ENCODE measurements at regions not wholly inside any gene's neighbourhood (a gene's known extent, or its start where the extent isn't known, plus 50 kb on each side); places are given as distances from the start of the nearest gene placed in this dataset.

GRCh38 chr13:76397413-76397812, 488.8 kb downstream of the KCTD12 start:
- in situ Hi-C loops (cut with HindIII; ENCODE audit: low pct_unique_long_range_greater_than_20kb, low sequenced_read_pairs) (no loop called here), intact Hi-C loops (cut with micrococcal nuclease; ENCODE audit: unreplicated experiment) (no loop called here)
- no peak for ATAC-seq
- ChIA-PET CTCF (no interaction called here), POLR2A (no interaction called here)
- Histone ChIP-seq H3K4me3 (ENCODE audit: low read depth in 2 of 2, low read length in 2 of 2) (no peak overlapping the region), H3K27me3 (ENCODE audit: control insufficient read depth, insufficient read depth, low read length) (no peaks in the 10 kb centered on the region), H3K36me3 (ENCODE audit: control insufficient read depth, insufficient read depth, low read length) (no peaks in the 10 kb centered on the region), H3K4me1 (ENCODE audit: control insufficient read depth, insufficient read depth, low read length) (no peaks in the 10 kb centered on the region), H3K9me3 (ENCODE audit: control insufficient read depth, insufficient read depth, low read depth, low read length) (no peaks in the 10 kb centered on the region), H3K27ac (ENCODE audit: low read length) (no peak overlapping the region)
- no TSS peak for BruUV-seq (replicated peaks)
- DNase-seq (ENCODE audit: low read depth, low spot score): no peak
- TF ChIP-seq, protein P1, sequence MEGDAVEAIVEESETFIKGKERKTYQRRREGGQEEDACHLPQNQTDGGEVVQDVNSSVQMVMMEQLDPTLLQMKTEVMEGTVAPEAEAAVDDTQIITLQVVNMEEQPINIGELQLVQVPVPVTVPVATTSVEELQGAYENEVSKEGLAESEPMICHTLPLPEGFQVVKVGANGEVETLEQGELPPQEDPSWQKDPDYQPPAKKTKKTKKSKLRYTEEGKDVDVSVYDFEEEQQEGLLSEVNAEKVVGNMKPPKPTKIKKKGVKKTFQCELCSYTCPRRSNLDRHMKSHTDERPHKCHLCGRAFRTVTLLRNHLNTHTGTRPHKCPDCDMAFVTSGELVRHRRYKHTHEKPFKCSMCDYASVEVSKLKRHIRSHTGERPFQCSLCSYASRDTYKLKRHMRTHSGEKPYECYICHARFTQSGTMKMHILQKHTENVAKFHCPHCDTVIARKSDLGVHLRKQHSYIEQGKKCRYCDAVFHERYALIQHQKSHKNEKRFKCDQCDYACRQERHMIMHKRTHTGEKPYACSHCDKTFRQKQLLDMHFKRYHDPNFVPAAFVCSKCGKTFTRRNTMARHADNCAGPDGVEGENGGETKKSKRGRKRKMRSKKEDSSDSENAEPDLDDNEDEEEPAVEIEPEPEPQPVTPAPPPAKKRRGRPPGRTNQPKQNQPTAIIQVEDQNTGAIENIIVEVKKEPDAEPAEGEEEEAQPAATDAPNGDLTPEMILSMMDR (IDR thresholded peaks at IDR 0.05): no peak
- TF ChIP-seq POLR2AphosphoS5 (IDR thresholded peaks at IDR 0.05; ENCODE audit: low read depth, low read length) (no peak), TCF7L2 (IDR thresholded peaks at IDR 0.05; ENCODE audit: low read depth, low read length) (no peak), SIN3A (IDR thresholded peaks at IDR 0.05; ENCODE audit: borderline replicate concordance, insufficient read depth, low read depth, low read length) (no peak)
- TF ChIP-seq, protein P2, sequence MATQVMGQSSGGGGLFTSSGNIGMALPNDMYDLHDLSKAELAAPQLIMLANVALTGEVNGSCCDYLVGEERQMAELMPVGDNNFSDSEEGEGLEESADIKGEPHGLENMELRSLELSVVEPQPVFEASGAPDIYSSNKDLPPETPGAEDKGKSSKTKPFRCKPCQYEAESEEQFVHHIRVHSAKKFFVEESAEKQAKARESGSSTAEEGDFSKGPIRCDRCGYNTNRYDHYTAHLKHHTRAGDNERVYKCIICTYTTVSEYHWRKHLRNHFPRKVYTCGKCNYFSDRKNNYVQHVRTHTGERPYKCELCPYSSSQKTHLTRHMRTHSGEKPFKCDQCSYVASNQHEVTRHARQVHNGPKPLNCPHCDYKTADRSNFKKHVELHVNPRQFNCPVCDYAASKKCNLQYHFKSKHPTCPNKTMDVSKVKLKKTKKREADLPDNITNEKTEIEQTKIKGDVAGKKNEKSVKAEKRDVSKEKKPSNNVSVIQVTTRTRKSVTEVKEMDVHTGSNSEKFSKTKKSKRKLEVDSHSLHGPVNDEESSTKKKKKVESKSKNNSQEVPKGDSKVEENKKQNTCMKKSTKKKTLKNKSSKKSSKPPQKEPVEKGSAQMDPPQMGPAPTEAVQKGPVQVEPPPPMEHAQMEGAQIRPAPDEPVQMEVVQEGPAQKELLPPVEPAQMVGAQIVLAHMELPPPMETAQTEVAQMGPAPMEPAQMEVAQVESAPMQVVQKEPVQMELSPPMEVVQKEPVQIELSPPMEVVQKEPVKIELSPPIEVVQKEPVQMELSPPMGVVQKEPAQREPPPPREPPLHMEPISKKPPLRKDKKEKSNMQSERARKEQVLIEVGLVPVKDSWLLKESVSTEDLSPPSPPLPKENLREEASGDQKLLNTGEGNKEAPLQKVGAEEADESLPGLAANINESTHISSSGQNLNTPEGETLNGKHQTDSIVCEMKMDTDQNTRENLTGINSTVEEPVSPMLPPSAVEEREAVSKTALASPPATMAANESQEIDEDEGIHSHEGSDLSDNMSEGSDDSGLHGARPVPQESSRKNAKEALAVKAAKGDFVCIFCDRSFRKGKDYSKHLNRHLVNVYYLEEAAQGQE (IDR thresholded peaks at IDR 0.05; ENCODE audit: insufficient read depth in 1 of 2, low read depth in 2 of 2, low read length in 1 of 2): no peak

- no peak for ATAC-seq
- POLR2A ChIA-PET: no interaction called here
- no peaks in the 10 kb centered on the region for H3K9me3 ChIP-seq (ENCODE audit: control insufficient read depth, insufficient read depth, low read depth, low read length)
- no peaks in the 10 kb centered on the region; the same call in 1 of the 2 replicates for H3K36me3 ChIP-seq (ENCODE audit: control insufficient read depth, insufficient read depth, low read length)
- intact Hi-C loops (cut with micrococcal nuclease; ENCODE audit: unreplicated experiment): no loop called here
- CTCF ChIA-PET: no interaction called here
- in situ Hi-C loops (cut with HindIII; ENCODE audit: low pct_unique_long_range_greater_than_20kb, low sequenced_read_pairs): no loop called here
- no peak overlapping the region for H3K4me3 ChIP-seq (ENCODE audit: low read depth in 2 of 2, low read length in 2 of 2)
- H3K27me3 ChIP-seq (ENCODE audit: control insufficient read depth, insufficient read depth, low read length): no peaks in the 10 kb centered on the region
- no peaks in the 10 kb centered on the region for H3K4me1 ChIP-seq (ENCODE audit: control insufficient read depth, insufficient read depth, low read length)
- no peak overlapping the region for H3K27ac ChIP-seq (ENCODE audit: low read length)
- TF ChIP-seq TCF7L2 (IDR thresholded peaks at IDR 0.05; ENCODE audit: low read depth, low read length) (no peak), POLR2AphosphoS5 (IDR thresholded peaks at IDR 0.05; ENCODE audit: low read depth, low read length) (no peak), SIN3A (IDR thresholded peaks at IDR 0.05; ENCODE audit: borderline replicate concordance, insufficient read depth, low read depth, low read length) (no peak)
- TF ChIP-seq, protein P2 (IDR thresholded peaks at IDR 0.05; ENCODE audit: insufficient read depth in 1 of 2, low read depth in 2 of 2, low read length in 1 of 2): no peak
- TF ChIP-seq, protein P1 (IDR thresholded peaks at IDR 0.05): no peak
- DNase-seq (ENCODE audit: low read depth, low spot score): no peak
- no TSS peak for BruUV-seq (replicated peaks)
Measured at GRCh38 chr13:76389321-76389720, 496.9 kb downstream of the KCTD12 start.

Measured in Panc1 (cell line).